ENCODE measurements at regions not wholly inside any gene's neighbourhood (a gene's known extent, or its start where the extent isn't known, plus 50 kb on each side); places are given as distances from the start of the nearest gene placed in this dataset.

DNA sequence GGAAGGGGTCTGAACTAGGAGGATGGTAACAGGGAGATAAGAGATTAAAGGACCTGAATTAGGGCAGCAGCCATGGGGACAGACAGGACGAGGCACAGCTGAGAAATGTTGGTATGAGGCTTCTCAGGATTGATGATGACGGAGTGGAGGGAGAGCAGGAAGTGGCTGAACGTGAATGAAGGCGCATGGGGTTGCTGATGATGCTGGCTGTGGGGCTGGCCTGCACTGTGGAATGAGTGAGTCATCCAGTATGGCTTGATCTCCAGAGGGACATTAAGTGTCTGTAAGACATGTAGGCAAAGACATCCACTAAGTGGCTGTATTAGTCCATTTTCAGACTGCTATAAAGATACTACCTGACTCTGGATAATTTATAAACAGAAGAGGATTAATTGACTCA is 256.4 kb downstream of the ICE1 start:
- H3K4me3 Mint-ChIP-seq: no peak overlapping the region
- DNase-seq: no peak
- H3K36me3 Mint-ChIP-seq (ENCODE audit: insufficient read depth in 2 of 2): peaks cover 2% of the 10 kb centered on the region in 2 donors
- peaks cover 10 to 14% of the 10 kb centered on the region in 2 donors for H3K9me3 Mint-ChIP-seq
- ATAC-seq (replicated peaks in 1 of 2): no peak
- H3K4me1 Mint-ChIP-seq (ENCODE audit: low read depth): no peaks in the 10 kb centered on the region
- H3K27me3 Mint-ChIP-seq (ENCODE audit: low read depth): peaks cover 11% of the 10 kb centered on the region
- H3K27ac Mint-ChIP-seq: no peak overlapping the region

DNA sequence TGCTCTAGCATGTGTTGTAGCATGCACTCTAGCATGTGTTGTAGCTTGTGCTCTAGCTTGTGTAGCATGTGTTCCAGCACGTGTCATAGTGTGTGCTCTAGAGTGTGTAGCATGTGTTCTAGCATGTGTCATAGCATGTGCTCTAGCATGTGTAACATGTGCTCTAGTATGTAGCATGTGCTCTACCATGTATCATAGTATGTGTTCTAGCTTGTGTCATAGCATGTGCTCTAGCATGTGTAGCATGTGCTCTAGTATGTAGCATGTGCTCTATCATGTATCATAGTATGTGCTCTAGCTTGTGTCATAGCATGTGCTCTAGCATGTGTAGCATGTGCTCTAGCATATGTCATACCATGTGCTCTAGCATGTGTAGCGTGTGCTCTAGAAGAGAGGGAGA is 255.3 kb downstream of the ICE1 start:
- Mint-ChIP-seq H3K9me3 (peaks cover 2 to 7% of the 10 kb centered on the region in 2 donors), H3K27ac (no peak overlapping the region), H3K27me3 (ENCODE audit: low read depth) (peaks cover 11% of the 10 kb centered on the region), H3K4me1 (ENCODE audit: low read depth) (no peaks in the 10 kb centered on the region), H3K36me3 (ENCODE audit: insufficient read depth in 2 of 2) (no peaks in the 10 kb centered on the region), H3K4me3 (no peak overlapping the region)
- ATAC-seq (replicated peaks in 1 of 2): no peak
- DNase-seq: no peak

DNA sequence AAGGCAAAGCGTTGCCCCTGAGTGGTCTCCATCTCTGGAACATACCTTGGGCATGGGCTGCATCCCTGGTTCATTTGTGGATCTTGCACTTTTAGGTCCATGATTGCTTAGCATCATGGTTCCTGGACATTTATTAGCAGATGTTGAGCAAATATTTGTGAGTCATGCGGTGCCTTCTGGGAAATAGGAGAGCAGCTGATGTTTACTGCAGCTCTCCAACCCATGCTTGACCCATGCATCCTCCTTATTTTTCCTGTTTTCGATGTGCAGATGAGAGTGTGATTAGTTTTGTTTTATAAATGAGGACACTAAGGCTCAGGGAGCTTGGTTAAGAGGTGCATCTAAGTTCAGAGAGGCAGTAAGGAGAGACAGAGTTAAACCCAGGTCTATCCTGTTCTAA is 253.7 kb downstream of the ICE1 start:
- DNase-seq (no peak), ATAC-seq (replicated peaks in 1 of 2) (no peak)
- Mint-ChIP-seq H3K27me3 (ENCODE audit: low read depth) (peaks cover 13% of the 10 kb centered on the region), H3K4me1 (ENCODE audit: low read depth) (no peaks in the 10 kb centered on the region), H3K27ac (no peak overlapping the region), H3K9me3 (peaks cover 2 to 7% of the 10 kb centered on the region in 2 donors), H3K4me3 (no peak overlapping the region), H3K36me3 (ENCODE audit: insufficient read depth in 2 of 2) (no peaks in the 10 kb centered on the region)

DNA sequence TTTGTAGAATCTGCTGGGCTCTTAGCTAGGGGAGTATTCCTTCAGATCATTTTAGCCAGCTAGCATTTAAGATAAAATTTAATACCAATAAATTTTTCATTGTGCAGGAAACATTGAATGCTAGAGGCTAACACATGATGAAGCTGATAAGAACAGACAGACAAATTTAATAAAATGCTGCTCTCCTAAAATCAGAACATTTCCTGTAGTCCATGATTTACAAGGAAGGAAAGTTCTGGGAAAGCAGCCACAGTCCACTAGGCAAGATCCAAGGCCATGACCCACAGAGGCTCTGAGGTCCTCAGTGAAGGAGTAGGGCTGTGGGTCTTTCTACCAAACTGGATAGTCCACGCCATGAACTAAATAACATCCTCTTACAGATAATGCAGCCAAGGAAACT is 253.0 kb downstream of the ICE1 start:
- DNase-seq (no peak), ATAC-seq (replicated peaks in 1 of 2) (no peak)
- H3K4me3 Mint-ChIP-seq: no peak overlapping the region
- H3K27ac Mint-ChIP-seq: no peak overlapping the region
- H3K36me3 Mint-ChIP-seq (ENCODE audit: insufficient read depth in 2 of 2): no peaks in the 10 kb centered on the region
- H3K4me1 Mint-ChIP-seq (ENCODE audit: low read depth): no peaks in the 10 kb centered on the region
- H3K27me3 Mint-ChIP-seq (ENCODE audit: low read depth): peaks cover 16% of the 10 kb centered on the region
- peaks cover 2 to 7% of the 10 kb centered on the region in 2 donors for H3K9me3 Mint-ChIP-seq

DNA sequence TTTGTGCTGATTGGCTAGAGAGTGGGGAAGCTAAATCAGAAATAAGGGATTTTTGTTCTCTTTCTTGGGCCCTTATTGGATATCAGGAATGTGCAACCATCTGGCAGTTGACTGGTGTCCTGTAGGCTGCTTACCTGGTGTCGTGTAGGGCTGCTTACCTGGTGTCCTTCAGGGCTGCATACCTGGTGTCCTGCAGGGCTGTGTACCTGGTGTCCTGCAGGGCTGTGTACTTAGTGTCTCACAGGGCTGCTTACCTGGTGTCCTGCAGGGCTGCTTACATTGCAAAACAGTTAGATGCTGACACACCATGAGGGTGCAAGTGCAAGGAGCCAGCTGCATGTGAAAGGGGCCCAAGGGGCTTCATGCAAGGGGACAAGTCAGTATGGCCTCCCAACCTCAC is 249.3 kb downstream of the ICE1 start:
- Mint-ChIP-seq H3K4me1 (ENCODE audit: low read depth) (no peaks in the 10 kb centered on the region), H3K27ac (no peak overlapping the region), H3K9me3 (no peaks in the 10 kb centered on the region), H3K27me3 (ENCODE audit: low read depth) (peaks cover 11% of the 10 kb centered on the region), H3K4me3 (no peak overlapping the region), H3K36me3 (ENCODE audit: insufficient read depth in 2 of 2) (no peaks in the 10 kb centered on the region)
- no peak for DNase-seq
- ATAC-seq (replicated peaks in 1 of 2): no peak

DNA sequence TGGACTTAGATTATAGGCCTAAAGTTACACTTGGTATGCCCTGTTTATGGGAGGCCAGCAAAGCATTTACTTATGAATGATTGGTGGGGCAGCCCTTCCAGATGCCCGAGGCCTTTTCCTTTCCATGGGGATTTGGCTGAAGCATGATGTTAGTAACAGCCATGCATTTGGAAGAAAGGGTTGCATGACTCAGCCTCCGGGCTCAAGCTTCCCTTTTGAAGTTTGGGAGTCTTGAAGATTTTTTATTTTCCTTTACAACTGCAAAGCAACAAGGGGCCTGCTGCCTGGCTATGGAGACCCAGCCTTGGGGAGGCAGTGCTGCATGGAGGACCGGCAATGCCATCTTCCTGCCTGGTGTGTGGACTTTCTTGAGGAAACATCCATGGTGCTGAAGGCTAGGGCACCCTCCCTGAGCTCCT is 244.7 kb downstream of the ICE1 start:
- no peak for ATAC-seq (replicated peaks in 1 of 2)
- no peak overlapping the region for H3K27ac Mint-ChIP-seq

DNA sequence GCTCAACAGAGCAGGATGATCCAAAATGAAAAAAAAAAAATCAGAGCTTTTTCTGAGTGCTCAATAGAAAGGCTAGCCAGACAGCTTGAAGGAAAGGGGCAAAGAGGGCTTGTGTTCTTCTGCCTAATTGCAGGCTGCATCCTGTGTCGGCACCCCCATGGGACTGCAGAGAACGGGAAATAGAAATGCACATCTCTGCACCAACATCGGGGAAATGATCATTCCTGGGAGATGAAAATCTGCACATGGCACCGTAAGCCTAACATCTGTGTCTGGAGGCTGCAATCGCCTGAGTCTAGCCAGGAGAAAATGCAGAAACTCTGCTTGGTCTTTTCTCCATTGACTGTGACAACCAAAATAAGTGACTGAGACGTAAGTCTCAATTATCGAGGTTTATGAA is 243.9 kb downstream of the ICE1 start:
- Mint-ChIP-seq H3K4me3 (no peak overlapping the region), H3K36me3 (ENCODE audit: insufficient read depth in 2 of 2) (no peaks in the 10 kb centered on the region), H3K27ac (no peak overlapping the region), H3K4me1 (ENCODE audit: low read depth) (no peaks in the 10 kb centered on the region), H3K27me3 (ENCODE audit: low read depth) (peaks cover 35% of the 10 kb centered on the region), H3K9me3 (no peaks in the 10 kb centered on the region)
- ATAC-seq (replicated peaks in 1 of 2) (no peak), DNase-seq (no peak)

More for the DNA sequence above, 244.7 kb downstream of the ICE1 start:
- DNase-seq: no peak
- H3K4me3 Mint-ChIP-seq: no peak overlapping the region
- H3K36me3 Mint-ChIP-seq (ENCODE audit: insufficient read depth in 2 of 2): no peaks in the 10 kb centered on the region
- no peaks in the 10 kb centered on the region for H3K9me3 Mint-ChIP-seq
- no peaks in the 10 kb centered on the region for H3K4me1 Mint-ChIP-seq (ENCODE audit: low read depth)
- H3K27me3 Mint-ChIP-seq (ENCODE audit: low read depth): peaks cover 31% of the 10 kb centered on the region

DNA sequence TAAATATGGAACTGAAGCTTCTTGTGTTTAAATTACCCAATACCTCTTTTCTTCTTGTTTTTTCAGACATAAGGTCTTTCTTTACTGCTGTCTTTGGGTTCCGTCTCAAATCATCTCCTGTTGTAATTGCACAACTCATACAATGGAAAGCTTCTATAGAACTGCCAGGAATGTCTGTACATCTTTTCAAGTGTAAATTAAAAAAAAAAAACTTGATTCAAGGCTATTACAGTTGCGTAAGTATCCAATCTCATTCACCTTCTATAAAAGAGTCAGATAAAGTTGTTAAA is 243.5 kb downstream of the ICE1 start:
- Mint-ChIP-seq H3K4me3 (no peak overlapping the region), H3K4me1 (ENCODE audit: low read depth) (no peaks in the 10 kb centered on the region), H3K36me3 (ENCODE audit: insufficient read depth in 2 of 2) (no peaks in the 10 kb centered on the region), H3K27me3 (ENCODE audit: low read depth) (peaks cover 32% of the 10 kb centered on the region), H3K9me3 (no peaks in the 10 kb centered on the region), H3K27ac (no peak overlapping the region)
- ATAC-seq (replicated peaks in 1 of 2) (no peak), DNase-seq (no peak)

DNA sequence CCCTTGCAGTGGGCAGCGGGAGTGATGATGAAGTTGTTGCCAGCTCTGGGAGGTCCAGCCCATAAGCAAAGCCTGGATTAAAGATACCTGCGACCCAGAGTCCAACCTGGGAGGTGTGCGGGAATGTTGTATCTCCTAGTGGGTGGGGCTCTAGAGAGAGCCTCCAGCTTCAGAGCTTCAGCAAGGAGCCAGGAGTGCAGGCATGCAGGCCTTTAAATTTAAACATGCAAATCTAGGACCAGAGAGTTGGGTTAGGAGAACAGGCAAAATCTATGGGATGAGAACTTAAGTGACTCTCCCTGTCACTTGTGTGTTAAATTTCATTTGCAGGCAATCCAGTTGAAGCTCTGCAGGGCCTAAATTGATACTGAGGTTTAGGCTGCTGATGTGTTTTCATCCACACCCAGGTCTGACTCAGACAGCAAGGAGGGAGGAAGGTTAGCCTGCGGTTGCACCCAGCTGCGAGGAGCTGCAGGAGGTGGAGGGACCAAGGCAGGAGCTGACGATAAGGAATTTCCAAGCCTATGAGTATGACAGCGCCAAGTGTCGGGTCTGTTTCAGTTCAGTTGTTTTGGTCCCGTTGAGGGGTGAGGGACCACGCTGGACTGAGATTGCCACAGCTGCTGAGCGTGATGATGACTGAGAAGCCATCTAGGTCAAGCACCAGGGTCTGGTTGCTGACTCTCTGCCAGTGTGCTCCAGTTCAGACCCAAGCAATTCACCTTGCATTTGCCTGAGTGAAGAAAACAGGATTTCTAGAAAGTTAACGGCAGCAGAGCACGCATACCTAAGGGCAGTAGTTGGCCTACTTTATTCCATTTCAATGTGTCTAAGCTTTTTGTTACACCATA is 243.0 kb downstream of the ICE1 start:
- Mint-ChIP-seq H3K27me3 (ENCODE audit: low read depth) (peaks cover 31% of the 10 kb centered on the region), H3K36me3 (ENCODE audit: insufficient read depth in 2 of 2) (no peaks in the 10 kb centered on the region), H3K4me1 (ENCODE audit: low read depth) (no peaks in the 10 kb centered on the region), H3K4me3 (no peak overlapping the region), H3K27ac (no peak overlapping the region), H3K9me3 (no peaks in the 10 kb centered on the region)
- DNase-seq (no peak), ATAC-seq (replicated peaks in 1 of 2) (no peak)

DNA sequence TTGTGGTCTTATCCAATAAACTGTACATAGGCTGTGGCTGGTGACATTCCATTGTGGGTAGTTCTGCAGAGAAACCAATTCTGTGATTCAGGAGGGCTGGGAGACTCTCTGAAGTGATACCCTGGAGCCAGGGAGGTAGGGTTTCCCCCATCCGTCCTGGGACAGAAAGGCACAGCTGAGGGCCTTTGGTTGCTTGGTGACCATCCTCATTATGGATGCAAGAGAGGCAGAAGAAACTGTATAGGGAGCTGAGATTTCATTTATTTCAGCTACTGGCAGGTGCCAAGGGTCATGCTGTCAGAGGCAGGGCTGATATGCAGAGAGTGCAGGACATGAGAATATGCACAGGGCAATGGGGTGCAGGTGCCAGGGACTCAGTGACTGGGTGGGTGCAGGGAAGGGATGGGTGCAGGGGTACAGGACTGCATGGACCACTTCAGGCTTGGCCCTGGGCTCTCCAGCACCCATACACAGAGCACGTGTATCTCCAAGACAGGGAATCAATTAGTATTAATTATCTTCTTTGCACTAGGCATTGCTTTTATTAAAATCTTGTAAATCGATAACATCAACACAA is 236.5 kb downstream of the ICE1 start:
- H3K4me1 Mint-ChIP-seq (ENCODE audit: low read depth): no peaks in the 10 kb centered on the region
- no peak overlapping the region for H3K4me3 Mint-ChIP-seq
- peaks cover 22% of the 10 kb centered on the region for H3K27me3 Mint-ChIP-seq (ENCODE audit: low read depth)
- no peaks in the 10 kb centered on the region for H3K9me3 Mint-ChIP-seq
- no peak overlapping the region for H3K27ac Mint-ChIP-seq
- H3K36me3 Mint-ChIP-seq (ENCODE audit: insufficient read depth in 2 of 2): no peaks in the 10 kb centered on the region
- ATAC-seq (replicated peaks in 1 of 2) (no peak), DNase-seq (no peak)

DNA sequence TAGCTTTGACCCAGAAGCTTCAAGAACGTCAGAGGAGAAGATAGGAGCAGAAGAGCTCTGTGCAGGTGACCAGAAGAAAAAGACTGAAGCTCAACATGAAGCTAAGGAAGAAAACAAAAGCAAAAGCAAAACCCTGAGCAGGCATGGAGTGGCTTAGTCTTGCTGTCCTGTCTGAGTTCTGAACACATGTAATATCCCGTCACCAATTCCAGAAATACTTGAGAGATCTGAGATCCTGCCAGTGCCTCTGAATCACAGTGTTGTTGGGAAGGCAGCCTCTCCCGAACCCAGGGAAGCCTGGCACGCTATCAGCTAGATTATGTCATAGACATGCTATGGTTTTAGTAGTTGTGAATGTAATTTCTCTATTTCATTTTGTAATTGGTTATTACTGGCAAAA is 235.7 kb downstream of the ICE1 start:
- Mint-ChIP-seq H3K27ac (no peak overlapping the region), H3K4me3 (no peak overlapping the region), H3K27me3 (ENCODE audit: low read depth) (peaks cover 22% of the 10 kb centered on the region), H3K4me1 (ENCODE audit: low read depth) (no peaks in the 10 kb centered on the region), H3K9me3 (no peaks in the 10 kb centered on the region), H3K36me3 (ENCODE audit: insufficient read depth in 2 of 2) (no peaks in the 10 kb centered on the region)
- ATAC-seq (replicated peaks in 1 of 2) (no peak), DNase-seq (no peak)

DNA sequence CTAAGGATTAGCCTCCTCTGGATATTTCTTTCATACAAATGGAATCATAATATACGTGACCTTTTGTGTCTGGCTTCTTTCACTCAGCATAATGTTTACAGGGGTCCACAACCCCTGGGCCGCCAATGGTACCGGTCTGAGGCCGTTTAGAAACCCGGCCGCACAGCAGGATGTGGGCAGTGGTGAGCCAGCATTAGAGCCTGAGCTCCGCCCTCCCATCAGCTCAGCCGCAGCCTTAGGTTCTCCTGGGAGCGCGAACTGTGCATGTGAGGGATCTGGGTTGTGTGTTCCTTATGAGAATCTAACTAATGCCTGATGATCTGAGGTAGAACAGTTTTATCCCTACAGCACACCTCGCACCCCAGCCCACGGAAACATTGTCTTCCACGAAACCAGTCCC is 229.7 kb downstream of the ICE1 start:
- Mint-ChIP-seq H3K9me3 (peaks cover 0 to 3% of the 10 kb centered on the region in 2 donors), H3K4me3 (no peak overlapping the region), H3K27ac (no peak overlapping the region), H3K27me3 (ENCODE audit: low read depth) (no peaks in the 10 kb centered on the region), H3K36me3 (ENCODE audit: insufficient read depth in 2 of 2) (no peaks in the 10 kb centered on the region), H3K4me1 (ENCODE audit: low read depth) (no peaks in the 10 kb centered on the region)
- no peak for ATAC-seq (replicated peaks in 1 of 2)
- no peak for DNase-seq

DNA sequence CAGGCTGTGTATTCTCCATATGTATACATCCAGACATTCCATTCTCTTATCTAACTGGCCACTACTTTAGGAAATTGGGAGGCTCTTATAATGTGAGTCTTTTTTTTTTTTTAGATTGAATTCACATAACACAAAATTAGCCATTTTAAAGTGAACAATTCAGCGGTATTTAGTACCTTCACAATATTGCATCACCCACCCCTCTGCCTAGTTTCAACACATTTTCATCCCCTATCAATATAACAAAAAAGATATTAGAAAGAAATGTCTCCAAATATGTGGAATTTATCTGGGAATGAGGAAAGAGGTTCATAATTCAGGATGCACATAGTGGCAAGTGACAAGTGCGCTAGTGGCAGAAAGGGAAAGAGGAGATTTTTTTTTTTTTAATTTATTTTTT is 228.5 kb downstream of the ICE1 start:
- no peaks in the 10 kb centered on the region for H3K27me3 Mint-ChIP-seq (ENCODE audit: low read depth)
- ATAC-seq (replicated peaks in 1 of 2) (no peak), DNase-seq (no peak)
- H3K27ac Mint-ChIP-seq: no peak overlapping the region
- H3K4me3 Mint-ChIP-seq: no peak overlapping the region
- H3K4me1 Mint-ChIP-seq (ENCODE audit: low read depth): no peaks in the 10 kb centered on the region
- peaks cover 0 to 3% of the 10 kb centered on the region in 2 donors for H3K9me3 Mint-ChIP-seq
- H3K36me3 Mint-ChIP-seq (ENCODE audit: insufficient read depth in 2 of 2): no peaks in the 10 kb centered on the region

DNA sequence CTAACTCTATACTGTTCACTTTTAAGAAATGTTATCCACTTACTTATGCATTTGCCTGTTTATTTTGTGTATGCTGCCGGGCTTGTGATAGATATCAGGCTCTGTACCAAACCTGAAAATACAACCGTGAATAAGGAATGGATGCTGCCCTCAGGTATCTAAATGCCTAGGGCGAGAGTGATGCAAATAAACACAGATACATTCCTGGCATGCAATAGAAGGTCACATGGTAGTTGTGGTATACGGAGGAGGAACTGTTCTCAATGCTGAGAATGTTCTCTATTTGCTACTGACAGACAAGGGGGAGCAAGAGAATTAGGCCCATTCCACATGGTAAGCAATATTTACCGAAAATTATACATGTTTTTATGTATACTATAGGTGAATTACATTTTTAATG is 227.8 kb downstream of the ICE1 start:
- ATAC-seq (replicated peaks in 1 of 2): no peak
- Mint-ChIP-seq H3K36me3 (ENCODE audit: insufficient read depth in 2 of 2) (no peaks in the 10 kb centered on the region), H3K4me3 (no peak overlapping the region), H3K27me3 (ENCODE audit: low read depth) (no peaks in the 10 kb centered on the region), H3K27ac (no peak overlapping the region), H3K4me1 (ENCODE audit: low read depth) (no peaks in the 10 kb centered on the region), H3K9me3 (peaks cover 0 to 3% of the 10 kb centered on the region in 2 donors)
- no peak for DNase-seq

Data from activated T-cell treated with anti-CD3 and anti-CD28 coated beads, Interleukin-2, amount 50 U/mL, for 72 hours (primary cell).